MCF 10A (cell line): ENCODE measurements at regions not wholly inside any gene's neighbourhood (a gene's known extent, or its start where the extent isn't known, plus 50 kb on each side); places are given as distances from the start of the nearest gene placed in this dataset.

ENCODE experiments used
- BruUV-seq: library from RNA; stranded (reverse); fragments of 400-500 nt; replicated peaks from 2 replicates; lab custom pipeline; 2021; lab: Mats Ljungman, UMichigan
- CTCF ChIA-PET: fragments of 300-600 bp; sonication (Branson Sonifier 250); formaldehyde crosslinking; extraction: SDS; loops from one replicate; lab custom pipeline; 2021; ENCODE audit warnings: antibody characterized with exemption, inconsistent platforms; lab: Yijun Ruan, JAX
- POLR2A ChIA-PET: fragments of 300-600, 350-650 bp; sonication (Branson Sonifier 250); formaldehyde crosslinking; extraction: SDS; loops from one replicate; lab custom pipeline; 2020; ENCODE audit warnings: antibody characterized with exemption, inconsistent platforms; lab: Yijun Ruan, JAX
- DNase-seq: peaks from one replicate; pipeline ENCODE4 v3.0.0-alpha.2; 2018; ENCODE audit not compliant: unreplicated experiment
- H3K27ac Mint-ChIP-seq: one replicate; pipeline ENCODE4 v1.8.0; 2022; ENCODE audit warnings: mild to moderate bottlenecking, low read depth, mixed read lengths; ENCODE audit not compliant: unreplicated experiment
- H3K27me3 Mint-ChIP-seq: one replicate; pipeline ENCODE4 v1.8.0; 2022; ENCODE audit warnings: mixed read lengths; ENCODE audit not compliant: insufficient read depth, unreplicated experiment
- H3K36me3 Mint-ChIP-seq: one replicate; pipeline ENCODE4 v1.8.0; 2022; ENCODE audit warnings: mild to moderate bottlenecking, moderate library complexity, mixed read lengths; ENCODE audit not compliant: insufficient read depth, unreplicated experiment
- H3K4me1 Mint-ChIP-seq: one replicate; pipeline ENCODE4 v1.8.0; 2022; ENCODE audit warnings: mixed read lengths; ENCODE audit not compliant: insufficient read depth, unreplicated experiment
- H3K4me3 Mint-ChIP-seq: one replicate; pipeline ENCODE4 v1.8.0; 2022; ENCODE audit warnings: mild to moderate bottlenecking, moderate library complexity, mixed read lengths; ENCODE audit not compliant: unreplicated experiment
- H3K9me3 Mint-ChIP-seq: one replicate; pipeline ENCODE4 v1.8.0; 2022; ENCODE audit warnings: mixed read lengths; ENCODE audit not compliant: unreplicated experiment
- CTCF ChIP-seq: fragments of 200-600 bp; IDR thresholded peaks from one replicate; pipeline ENCODE4 v1.8.0; 2022; ENCODE audit warnings: antibody characterized with exemption, mild to moderate bottlenecking; ENCODE audit not compliant: unreplicated experiment
- intact Hi-C: fragments of 100-400 bp; cut with micrococcal nuclease; formaldehyde crosslinking; loops from 2 replicates; pipeline ENCODE4 v1.14.1; 2022

- POLR2A ChIA-PET = no interaction called here
- CTCF ChIA-PET = no interaction called here
- Mint-ChIP-seq H3K9me3 (no peaks in the 10 kb centered on the region), H3K27ac (no peak overlapping the region), H3K36me3 (no peaks in the 10 kb centered on the region), H3K27me3 (peaks cover 44% of the 10 kb centered on the region), H3K4me3 (no peak overlapping the region), H3K4me1 (no peaks in the 10 kb centered on the region)
- no TSS peak for BruUV-seq
- intact Hi-C loops = no loop called here
- no peak for TF ChIP-seq CTCF
- DNase-seq = no peak
These were observed 171.0 kb upstream of the LHX5 start for GRCh38 chr12:113642672-113643071.

GRCh38 chr12:113642216-113642615 is 170.5 kb upstream of the LHX5 start:
- H3K27me3 Mint-ChIP-seq = peaks cover 44% of the 10 kb centered on the region
- H3K27ac Mint-ChIP-seq = no peak overlapping the region
- ChIA-PET CTCF (no interaction called here), POLR2A (no interaction called here)
- no peak for DNase-seq
- no peaks in the 10 kb centered on the region for H3K4me1 Mint-ChIP-seq
- intact Hi-C loops = no loop called here
- H3K36me3 Mint-ChIP-seq = no peaks in the 10 kb centered on the region
- no peak for TF ChIP-seq CTCF
- BruUV-seq = no TSS peak
- H3K4me3 Mint-ChIP-seq = no peak overlapping the region
- no peaks in the 10 kb centered on the region for H3K9me3 Mint-ChIP-seq

GRCh38 chr12:113641426-113642030 is 169.9 kb upstream of the LHX5 start:
- no peak for DNase-seq
- intact Hi-C loops = no loop called here
- Mint-ChIP-seq H3K9me3 (no peaks in the 10 kb centered on the region), H3K36me3 (no peaks in the 10 kb centered on the region), H3K27ac (no peak overlapping the region), H3K27me3 (peaks cover 45% of the 10 kb centered on the region), H3K4me1 (no peaks in the 10 kb centered on the region), H3K4me3 (no peak overlapping the region)
- BruUV-seq = no TSS peak
- POLR2A ChIA-PET = no interaction called here
- no peak for TF ChIP-seq CTCF
- CTCF ChIA-PET = no interaction called here

- Mint-ChIP-seq H3K4me3 (no peak overlapping the region), H3K27ac (no peak overlapping the region), H3K36me3 (no peaks in the 10 kb centered on the region), H3K27me3 (peaks cover 52% of the 10 kb centered on the region), H3K4me1 (no peaks in the 10 kb centered on the region), H3K9me3 (no peaks in the 10 kb centered on the region)
- no peak for DNase-seq
- ChIA-PET CTCF (no interaction called here), POLR2A (no interaction called here)
- BruUV-seq = no TSS peak
- intact Hi-C loops = no loop called here
- no peak for TF ChIP-seq CTCF
These were observed 169.2 kb upstream of the LHX5 start for GRCh38 chr12:113640837-113641236.
